HepG2 (cell line): ENCODE measurements at regions not wholly inside any gene's neighbourhood (a gene's known extent, or its start where the extent isn't known, plus 50 kb on each side); places are given as distances from the start of the nearest gene placed in this dataset.

Source experiments
- ATAC-seq: fragments of 200-7000 bp; cut with Tn5 transposase; 3 replicates; pipeline ENCODE4 v1.9.1; 2020; ENCODE audit warnings: mild to moderate bottlenecking, moderate library complexity
- BruUV-seq: library from RNA; stranded (reverse); fragments of 400-500 nt; replicated peaks from 2 replicates; lab custom pipeline; 2021; lab: Mats Ljungman, UMichigan
- CTCF ChIA-PET: fragments of 300-600 bp; formaldehyde crosslinking; extraction: SDS; loops from one replicate; lab custom pipeline; 2021; ENCODE audit warnings: low total read pairs, inconsistent platforms, low intra/inter-chr PET ratio; lab: Yijun Ruan, JAX
- POLR2A ChIA-PET: fragments of 350-600 bp; sonication (Branson Sonifier 250); formaldehyde crosslinking; loops from one replicate; lab custom pipeline; 2020; ENCODE audit warnings: antibody characterized with exemption, inconsistent platforms; lab: Yijun Ruan, JAX
- DNase-seq: peaks from one replicate; pipeline ENCODE4 v3.0.0-alpha.2; 2015; ENCODE audit warnings: low spot score
- FAIRE-seq: peaks from 3 replicates; lab custom pipeline; 2011; peaks lifted over from hg19 to GRCh38; lab: Jason Lieb, UNC
- H2AFZ ChIP-seq: one replicate; pipeline ENCODE4 v1.6.1; 2011; ENCODE audit warnings: low read length, inconsistent platforms
- H3K27ac ChIP-seq: fragments of 300-600 bp; 3 replicates; pipeline ENCODE4 v1.8.0; 2011; ENCODE audit warnings: mixed run types, mild to moderate bottlenecking, mixed read lengths, low read length, inconsistent platforms; ENCODE audit not compliant: insufficient read depth; ENCODE audit errors: extremely low read length
- H3K27me3 ChIP-seq, 2 experiments: fragments of 200-600 bp in 1 of 2; 2 replicates in 1 of 2; 3 replicates in 1 of 2; pipeline versions ENCODE4 v1.6.0 to v1.8.0; 2011; ENCODE audit warnings: low read length in 2 of 2, mild to moderate bottlenecking in 2 of 2, moderate library complexity in 2 of 2, inconsistent platforms in 1 of 2; ENCODE audit not compliant: insufficient read depth in 2 of 2, control insufficient read depth in 1 of 2
- H3K36me3 ChIP-seq, 2 experiments: fragments of 200-600 bp in 1 of 2; replicated peaks in 1 of 2; 2 replicates in 1 of 2; 3 replicates in 1 of 2; pipeline versions ENCODE4 v1.5.1 to v1.8.0; 2011; ENCODE audit warnings: low read length in 2 of 2, inconsistent platforms in 1 of 2; ENCODE audit not compliant: insufficient read depth in 2 of 2, control insufficient read depth in 1 of 2
- H3K4me1 ChIP-seq: 2 replicates; pipeline ENCODE4 v1.5.1; 2012; ENCODE audit warnings: low read length, inconsistent platforms; ENCODE audit not compliant: insufficient read depth
- H3K4me2 ChIP-seq: 2 replicates; pipeline ENCODE4 v1.6.0; 2011; ENCODE audit warnings: low read depth, low read length, inconsistent platforms
- H3K4me3 ChIP-seq, 3 experiments: fragments of 200-600 bp in 1 of 3; sonication (generic), shearing (Covaris generic) in 1 of 3; replicated peaks in 1 of 3; 2 replicates each; pipeline ENCODE4 v1.5.1; 2011 to 2016; ENCODE audit warnings: low read length in 3 of 3, inconsistent platforms in 2 of 3, low read depth in 2 of 3, mild to moderate bottlenecking in 2 of 3, control low read depth in 1 of 3, mixed read lengths in 1 of 3; ENCODE audit not compliant: insufficient read depth in 1 of 3
- H3K79me2 ChIP-seq: one replicate; pipeline ENCODE4 v1.6.1; 2011; ENCODE audit warnings: low read length, inconsistent platforms; ENCODE audit not compliant: insufficient read depth
- H3K9ac ChIP-seq: 2 replicates; pipeline ENCODE4 v1.6.0; 2011; ENCODE audit warnings: mild to moderate bottlenecking, low read depth, low read length, inconsistent platforms; ENCODE audit not compliant: insufficient read depth
- H3K9me3 ChIP-seq: 2 replicates; pipeline ENCODE4 v1.5.1; 2012; ENCODE audit warnings: mild to moderate bottlenecking, low read length
- H4K20me1 ChIP-seq: 2 replicates; pipeline ENCODE4 v1.6.0; 2011; ENCODE audit warnings: inconsistent platforms, mild to moderate bottlenecking, low read length, moderate library complexity; ENCODE audit not compliant: insufficient read depth
- CHD2 ChIP-seq: IDR thresholded peaks from 2 replicates; pipeline ENCODE4 v1.6.1; 2011; ENCODE audit warnings: low read depth, low read length, improper control_type of control experiment
- ETS1 ChIP-seq: sonication (generic); formaldehyde crosslinking; IDR thresholded peaks from 2 replicates; pipeline ENCODE4 v1.4.0; 2020; ENCODE audit warnings: missing genetic modification reagents
- HHEX ChIP-seq: IDR thresholded peaks from 2 replicates; pipeline ENCODE4 v1.6.1; 2016; ENCODE audit warnings: control low read depth
- HMGA1 ChIP-seq: sonication (generic); formaldehyde crosslinking; conservative IDR thresholded peaks from 2 replicates; pipeline ENCODE4 v1.4.0; 2020; ENCODE audit warnings: missing genetic modification reagents
- NFIB ChIP-seq: sonication (generic); formaldehyde crosslinking; IDR thresholded peaks from 2 replicates; pipeline ENCODE4 v1.9.0; 2021; ENCODE audit warnings: missing genetic modification reagents, mild to moderate bottlenecking, borderline replicate concordance
- PAX8 ChIP-seq: sonication (generic); formaldehyde crosslinking; IDR thresholded peaks from 2 replicates; pipeline ENCODE4 v1.8.0; 2022; ENCODE audit warnings: mild to moderate bottlenecking, missing genetic modification reagents, borderline replicate concordance
- PHF8 ChIP-seq: sonication (generic); formaldehyde crosslinking; IDR thresholded peaks from 2 replicates; pipeline ENCODE4 v1.5.0; 2020; ENCODE audit warnings: missing genetic modification reagents
- RBM22 ChIP-seq: fragments of 200-400 bp; formaldehyde crosslinking; optimal IDR thresholded peaks from 2 replicates; pipeline ENCODE3; 2017; ENCODE audit warnings: mild to moderate bottlenecking, low read length, moderate library complexity
- TEAD3 ChIP-seq: optimal IDR thresholded peaks from 2 replicates; pipeline ENCODE3; 2016; ENCODE audit warnings: borderline replicate concordance
- ZBTB38 ChIP-seq: sonication (generic); formaldehyde crosslinking; IDR thresholded peaks from 2 replicates; pipeline ENCODE4 v1.5.1; 2020; ENCODE audit warnings: mild to moderate bottlenecking, missing genetic modification reagents
- ZFP1 ChIP-seq: IDR thresholded peaks from 2 replicates; pipeline ENCODE4 v1.6.1; 2016
- ZNF224 ChIP-seq: sonication (generic); formaldehyde crosslinking; IDR thresholded peaks from 2 replicates; pipeline ENCODE4 v1.5.0; 2020; ENCODE audit warnings: mild to moderate bottlenecking, missing genetic modification reagents
- ZNF33A ChIP-seq: sonication (generic); formaldehyde crosslinking; IDR thresholded peaks from 2 replicates; pipeline ENCODE4 v1.5.1; 2020; ENCODE audit warnings: missing genetic modification reagents, mild to moderate bottlenecking, moderate library complexity, borderline replicate concordance
- ZNF780A ChIP-seq: sonication (generic); formaldehyde crosslinking; IDR thresholded peaks from 2 replicates; pipeline ENCODE4 v1.8.0; 2022; ENCODE audit warnings: mild to moderate bottlenecking, missing genetic modification reagents, moderate library complexity
- WGBS: methylation state at CpG from one replicate; pipeline ENCODE4 v1.1.6; 2017; ENCODE audit warnings: low lambda C conversion rate; 5-methylcytosine and 5-hydroxymethylcytosine counted together
- in situ Hi-C: cut with HindIII; loops from 2 replicates; pipeline ENCODE4 v1.10.0; 2017; ENCODE audit warnings: low pct_unique_long_range_greater_than_20kb; ENCODE audit not compliant: extremely low pct_ligation_motif_present
- intact Hi-C: fragments of 100-400 bp; cut with micrococcal nuclease; formaldehyde crosslinking; loops from one replicate; pipeline ENCODE4 v1.10.0; 2022; ENCODE audit not compliant: unreplicated experiment
- TF ChIP-seq, protein P1 (sequence below): sonication (generic); formaldehyde crosslinking; IDR thresholded peaks from 2 replicates; pipeline ENCODE4 v1.5.0; 2020; ENCODE audit warnings: missing genetic modification reagents

DNA sequence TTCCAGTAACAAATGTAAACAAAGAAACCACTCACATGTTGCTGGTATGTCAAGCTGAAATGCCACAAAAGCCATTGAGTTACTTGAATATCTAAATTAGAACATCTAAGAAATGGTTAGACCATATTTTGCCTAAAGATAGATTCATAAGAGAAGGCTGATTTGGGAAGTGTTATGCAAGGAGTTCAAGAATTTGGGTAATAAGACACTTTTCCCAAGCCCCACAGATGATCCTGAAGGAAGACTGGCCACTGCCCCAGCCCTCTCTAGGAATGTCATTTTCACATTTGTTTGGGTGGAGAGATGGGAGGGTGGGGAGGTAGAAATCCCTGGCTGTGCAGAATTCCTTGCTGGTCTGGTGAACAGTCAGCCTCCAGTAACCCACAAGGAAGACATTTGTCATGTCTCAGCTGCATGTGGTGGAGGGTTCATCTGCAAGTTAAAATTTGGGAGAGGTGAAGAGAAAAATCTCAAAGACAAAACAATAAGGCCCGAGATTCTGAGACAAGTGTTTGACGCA is 427.2 kb upstream of the KLF6 start (continued):
- no peak for TF ChIP-seq ETS1 (CRISPR knock-in tag)

- no peak for FAIRE-seq
- Histone ChIP-seq H3K36me3 (no peaks in the 10 kb centered on the region), H3K4me1 (no peaks in the 10 kb centered on the region), H3K4me3 (no peak overlapping the region), H2AFZ (no peak overlapping the region), H4K20me1 (no peaks in the 10 kb centered on the region), H3K9me3 (no peaks in the 10 kb centered on the region), H3K79me2 (no peaks in the 10 kb centered on the region), H3K4me2 (no peak overlapping the region), H3K27ac (no peak overlapping the region), H3K27me3 (peaks cover 0 to 23% of the 10 kb centered on the region in 2 experiments; a peak in 3 of 5 replicates), H3K9ac (no peak overlapping the region)
- ATAC-seq, result no peak
- WGBS, result 1% methylated on average over 5 of the region's 5 CpGs
- no peak for DNase-seq
- POLR2A ChIA-PET, result no interaction called here
- no TSS peak for BruUV-seq
- intact Hi-C loops, result no loop called here
- TF ChIP-seq ZFP1, result no peak
- no peak for TF ChIP-seq PAX8 (CRISPR knock-in tag)
- TF ChIP-seq RBM22, result no peak
- no peak for TF ChIP-seq ZBTB38 (CRISPR knock-in tag)
- in situ Hi-C loops, result no loop called here
- CTCF ChIA-PET, result no interaction called here
These were observed 423.5 kb upstream of the KLF6 start for GRCh38 chr10:4208499-4208898.

DNA sequence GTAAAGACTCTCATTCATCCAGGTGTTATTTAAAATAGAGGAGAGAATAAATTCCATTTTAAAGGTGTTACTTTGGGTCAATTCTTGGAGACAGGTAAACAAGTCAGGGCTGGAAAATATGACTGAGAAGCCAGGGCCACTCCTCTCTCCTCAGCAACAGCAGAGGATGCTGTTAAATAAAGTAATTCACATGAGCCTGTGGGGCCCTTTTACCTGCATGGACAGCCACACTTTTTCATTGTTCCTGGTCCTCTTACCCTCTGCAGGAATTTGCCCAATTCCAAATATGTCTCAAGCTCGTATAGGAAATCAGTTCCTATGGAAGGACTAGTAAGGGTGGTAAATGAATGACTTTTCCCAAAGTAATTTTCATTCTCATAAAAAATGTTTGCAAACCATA is 420.1 kb upstream of the KLF6 start:
- Histone ChIP-seq H3K4me1 (no peaks in the 10 kb centered on the region), H3K27me3 (peaks cover 0 to 28% of the 10 kb centered on the region in 2 experiments; a peak in 3 of 5 replicates), H4K20me1 (no peaks in the 10 kb centered on the region), H3K27ac (no peak overlapping the region), H3K9me3 (no peaks in the 10 kb centered on the region), H3K4me3 (no peak overlapping the region), H2AFZ (no peak overlapping the region), H3K4me2 (no peak overlapping the region), H3K36me3 (no peaks in the 10 kb centered on the region), H3K79me2 (no peaks in the 10 kb centered on the region), H3K9ac (no peak overlapping the region)
- WGBS, result 5% methylated on average over 1 of the region's 1 CpG
- intact Hi-C loops (no loop called here), in situ Hi-C loops (no loop called here)
- CTCF ChIA-PET, result no interaction called here
- BruUV-seq, result no TSS peak
- no peak for DNase-seq
- FAIRE-seq, result no peak
- POLR2A ChIA-PET, result no interaction called here
- no peak for ATAC-seq
- TF ChIP-seq ZNF33A (no peak), HHEX (no peak), ZNF780A (CRISPR knock-in tag) (no peak), HMGA1 (CRISPR knock-in tag) (no peak), ZNF224 (no peak), TEAD3 (CRISPR knock-in tag) (no peak), NFIB (CRISPR knock-in tag) (no peak), CHD2 (no peak), PHF8 (no peak)
- TF ChIP-seq, protein P1, sequence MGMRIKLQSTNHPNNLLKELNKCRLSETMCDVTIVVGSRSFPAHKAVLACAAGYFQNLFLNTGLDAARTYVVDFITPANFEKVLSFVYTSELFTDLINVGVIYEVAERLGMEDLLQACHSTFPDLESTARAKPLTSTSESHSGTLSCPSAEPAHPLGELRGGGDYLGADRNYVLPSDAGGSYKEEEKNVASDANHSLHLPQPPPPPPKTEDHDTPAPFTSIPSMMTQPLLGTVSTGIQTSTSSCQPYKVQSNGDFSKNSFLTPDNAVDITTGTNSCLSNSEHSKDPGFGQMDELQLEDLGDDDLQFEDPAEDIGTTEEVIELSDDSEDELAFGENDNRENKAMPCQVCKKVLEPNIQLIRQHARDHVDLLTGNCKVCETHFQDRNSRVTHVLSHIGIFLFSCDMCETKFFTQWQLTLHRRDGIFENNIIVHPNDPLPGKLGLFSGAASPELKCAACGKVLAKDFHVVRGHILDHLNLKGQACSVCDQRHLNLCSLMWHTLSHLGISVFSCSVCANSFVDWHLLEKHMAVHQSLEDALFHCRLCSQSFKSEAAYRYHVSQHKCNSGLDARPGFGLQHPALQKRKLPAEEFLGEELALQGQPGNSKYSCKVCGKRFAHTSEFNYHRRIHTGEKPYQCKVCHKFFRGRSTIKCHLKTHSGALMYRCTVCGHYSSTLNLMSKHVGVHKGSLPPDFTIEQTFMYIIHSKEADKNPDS (CRISPR knock-in tag), result no peak
